ENCODE measurements at regions not wholly inside any gene's neighbourhood (a gene's known extent, or its start where the extent isn't known, plus 50 kb on each side); places are given as distances from the start of the nearest gene placed in this dataset.

DNA sequence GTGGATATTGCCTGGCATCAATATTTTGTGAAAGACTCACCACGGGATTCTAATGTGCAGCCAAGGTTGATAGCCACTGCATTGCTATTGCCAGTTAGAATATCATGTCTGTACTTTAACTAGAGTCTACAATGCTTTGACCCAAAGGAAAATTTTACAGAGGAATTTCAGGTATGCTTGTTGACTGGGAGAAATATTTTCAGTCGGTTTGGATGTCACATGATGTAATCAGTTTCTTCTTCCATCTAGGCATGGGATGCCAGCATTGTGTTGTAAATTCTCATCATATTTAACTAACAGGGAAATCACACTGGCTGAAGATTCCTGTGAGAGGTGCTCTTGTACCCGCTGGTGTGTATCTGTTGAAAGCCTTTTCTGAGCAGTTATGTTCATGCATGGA lies 508.9 kb upstream of the ADAMTS9 start (continued):
- TF ChIP-seq, protein P1, sequence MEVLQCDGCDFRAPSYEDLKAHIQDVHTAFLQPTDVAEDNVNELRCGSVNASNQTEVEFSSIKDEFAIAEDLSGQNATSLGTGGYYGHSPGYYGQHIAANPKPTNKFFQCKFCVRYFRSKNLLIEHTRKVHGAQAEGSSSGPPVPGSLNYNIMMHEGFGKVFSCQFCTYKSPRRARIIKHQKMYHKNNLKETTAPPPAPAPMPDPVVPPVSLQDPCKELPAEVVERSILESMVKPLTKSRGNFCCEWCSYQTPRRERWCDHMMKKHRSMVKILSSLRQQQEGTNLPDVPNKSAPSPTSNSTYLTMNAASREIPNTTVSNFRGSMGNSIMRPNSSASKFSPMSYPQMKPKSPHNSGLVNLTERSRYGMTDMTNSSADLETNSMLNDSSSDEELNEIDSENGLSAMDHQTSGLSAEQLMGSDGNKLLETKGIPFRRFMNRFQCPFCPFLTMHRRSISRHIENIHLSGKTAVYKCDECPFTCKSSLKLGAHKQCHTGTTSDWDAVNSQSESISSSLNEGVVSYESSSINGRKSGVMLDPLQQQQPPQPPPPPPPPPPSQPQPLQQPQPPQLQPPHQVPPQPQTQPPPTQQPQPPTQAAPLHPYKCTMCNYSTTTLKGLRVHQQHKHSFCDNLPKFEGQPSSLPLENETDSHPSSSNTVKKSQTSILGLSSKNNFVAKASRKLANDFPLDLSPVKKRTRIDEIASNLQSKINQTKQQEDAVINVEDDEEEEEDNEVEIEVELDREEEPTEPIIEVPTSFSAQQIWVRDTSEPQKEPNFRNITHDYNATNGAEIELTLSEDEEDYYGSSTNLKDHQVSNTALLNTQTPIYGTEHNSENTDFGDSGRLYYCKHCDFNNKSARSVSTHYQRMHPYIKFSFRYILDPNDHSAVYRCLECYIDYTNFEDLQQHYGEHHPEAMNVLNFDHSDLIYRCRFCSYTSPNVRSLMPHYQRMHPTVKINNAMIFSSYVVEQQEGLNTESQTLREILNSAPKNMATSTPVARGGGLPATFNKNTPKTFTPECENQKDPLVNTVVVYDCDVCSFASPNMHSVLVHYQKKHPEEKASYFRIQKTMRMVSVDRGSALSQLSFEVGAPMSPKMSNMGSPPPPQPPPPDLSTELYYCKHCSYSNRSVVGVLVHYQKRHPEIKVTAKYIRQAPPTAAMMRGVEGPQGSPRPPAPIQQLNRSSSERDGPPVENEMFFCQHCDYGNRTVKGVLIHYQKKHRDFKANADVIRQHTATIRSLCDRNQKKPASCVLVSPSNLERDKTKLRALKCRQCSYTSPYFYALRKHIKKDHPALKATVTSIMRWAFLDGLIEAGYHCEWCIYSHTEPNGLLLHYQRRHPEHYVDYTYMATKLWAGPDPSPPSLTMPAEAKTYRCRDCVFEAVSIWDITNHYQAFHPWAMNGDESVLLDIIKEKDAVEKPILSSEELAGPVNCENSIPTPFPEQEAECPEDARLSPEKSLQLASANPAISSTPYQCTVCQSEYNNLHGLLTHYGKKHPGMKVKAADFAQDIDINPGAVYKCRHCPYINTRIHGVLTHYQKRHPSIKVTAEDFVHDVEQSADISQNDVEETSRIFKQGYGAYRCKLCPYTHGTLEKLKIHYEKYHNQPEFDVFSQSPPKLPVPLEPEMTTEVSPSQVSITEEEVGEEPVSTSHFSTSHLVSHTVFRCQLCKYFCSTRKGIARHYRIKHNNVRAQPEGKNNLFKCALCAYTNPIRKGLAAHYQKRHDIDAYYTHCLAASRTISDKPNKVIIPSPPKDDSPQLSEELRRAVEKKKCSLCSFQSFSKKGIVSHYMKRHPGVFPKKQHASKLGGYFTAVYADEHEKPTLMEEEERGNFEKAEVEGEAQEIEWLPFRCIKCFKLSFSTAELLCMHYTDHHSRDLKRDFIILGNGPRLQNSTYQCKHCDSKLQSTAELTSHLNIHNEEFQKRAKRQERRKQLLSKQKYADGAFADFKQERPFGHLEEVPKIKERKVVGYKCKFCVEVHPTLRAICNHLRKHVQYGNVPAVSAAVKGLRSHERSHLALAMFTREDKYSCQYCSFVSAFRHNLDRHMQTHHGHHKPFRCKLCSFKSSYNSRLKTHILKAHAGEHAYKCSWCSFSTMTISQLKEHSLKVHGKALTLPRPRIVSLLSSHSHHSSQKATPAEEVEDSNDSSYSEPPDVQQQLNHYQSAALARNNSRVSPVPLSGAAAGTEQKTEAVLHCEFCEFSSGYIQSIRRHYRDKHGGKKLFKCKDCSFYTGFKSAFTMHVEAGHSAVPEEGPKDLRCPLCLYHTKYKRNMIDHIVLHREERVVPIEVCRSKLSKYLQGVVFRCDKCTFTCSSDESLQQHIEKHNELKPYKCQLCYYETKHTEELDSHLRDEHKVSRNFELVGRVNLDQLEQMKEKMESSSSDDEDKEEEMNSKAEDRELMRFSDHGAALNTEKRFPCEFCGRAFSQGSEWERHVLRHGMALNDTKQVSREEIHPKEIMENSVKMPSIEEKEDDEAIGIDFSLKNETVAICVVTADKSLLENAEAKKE (CRISPR knock-in tag; IDR thresholded peaks at IDR 0.05) = no peak
- TF ChIP-seq REST (IDR thresholded peaks at IDR 0.05; ENCODE audit: unreplicated experiment) = no peak
- no peak for TF ChIP-seq CREB1 (CRISPR knock-in tag; IDR thresholded peaks at IDR 0.05; ENCODE audit: low read depth)
- no peak for TF ChIP-seq EZH2 (IDR thresholded peaks at IDR 0.05; ENCODE audit: low read depth, unreplicated experiment)
- TF ChIP-seq POLR2AphosphoS5 (IDR thresholded peaks at IDR 0.05; ENCODE audit: low read depth) = no peak
- TF ChIP-seq ZNF331 (CRISPR knock-in tag; IDR thresholded peaks at IDR 0.05; ENCODE audit: low read depth) = no peak
- TF ChIP-seq, protein P2, sequence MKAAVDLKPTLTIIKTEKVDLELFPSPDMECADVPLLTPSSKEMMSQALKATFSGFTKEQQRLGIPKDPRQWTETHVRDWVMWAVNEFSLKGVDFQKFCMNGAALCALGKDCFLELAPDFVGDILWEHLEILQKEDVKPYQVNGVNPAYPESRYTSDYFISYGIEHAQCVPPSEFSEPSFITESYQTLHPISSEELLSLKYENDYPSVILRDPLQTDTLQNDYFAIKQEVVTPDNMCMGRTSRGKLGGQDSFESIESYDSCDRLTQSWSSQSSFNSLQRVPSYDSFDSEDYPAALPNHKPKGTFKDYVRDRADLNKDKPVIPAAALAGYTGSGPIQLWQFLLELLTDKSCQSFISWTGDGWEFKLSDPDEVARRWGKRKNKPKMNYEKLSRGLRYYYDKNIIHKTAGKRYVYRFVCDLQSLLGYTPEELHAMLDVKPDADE (IDR thresholded peaks at IDR 0.05) = no peak
- TF ChIP-seq EZH2phosphoT487 (IDR thresholded peaks at IDR 0.05; ENCODE audit: unreplicated experiment) = no peak
